Suprapubic skin (tissue), 4 donors: ENCODE measurements at regions not wholly inside any gene's neighbourhood (a gene's known extent, or its start where the extent isn't known, plus 50 kb on each side); places are given as distances from the start of the nearest gene placed in this dataset.

Source experiments
- DNase-seq, 2 donors: peaks; one replicate each; pipeline ENCODE4 v3.0.0-alpha.2; 2019; ENCODE audit warnings: low spot score in 2 of 2
- H3K27ac ChIP-seq: fragments of 200-600 bp; sonication (generic); one replicate; pipeline ENCODE4 v1.5.1; 2019
- H3K27me3 ChIP-seq: fragments of 200-600 bp; sonication (generic); one replicate; pipeline ENCODE4 v1.5.1; 2019
- H3K36me3 ChIP-seq: fragments of 200-600 bp; sonication (generic); one replicate; pipeline ENCODE4 v1.5.1; 2019
- H3K4me1 ChIP-seq: fragments of 200-600 bp; sonication (generic); one replicate; pipeline ENCODE4 v1.5.1; 2019
- H3K4me3 ChIP-seq: fragments of 200-600 bp; sonication (generic); one replicate; pipeline ENCODE4 v1.5.1; 2019; ENCODE audit warnings: mild to moderate bottlenecking
- H3K9me3 ChIP-seq: fragments of 200-600 bp; sonication (generic); one replicate; pipeline ENCODE4 v1.5.1; 2019
- EP300 ChIP-seq: sonication (generic); formaldehyde crosslinking; IDR thresholded peaks from one replicate; pipeline ENCODE4 v1.6.1; 2017; ENCODE audit warnings: antibody characterized with exemption
- POLR2A ChIP-seq, 2 donors: fragments of 450-650 bp; IDR thresholded peaks; one replicate each; pipeline ENCODE4 v1.6.1; 2017; ENCODE audit warnings: antibody characterized with exemption in 2 of 2, mild to moderate bottlenecking in 2 of 2, moderate library complexity in 2 of 2
- POLR2AphosphoS5 ChIP-seq, 3 donors: sonication (generic); formaldehyde crosslinking; IDR thresholded peaks; one replicate each; pipeline ENCODE4 v1.6.1; 2017; ENCODE audit warnings: antibody characterized with exemption in 3 of 3
- WGBS: methylation state at CpG from one replicate; pipeline ENCODE4 v1.1.5; 2018; 5-methylcytosine and 5-hydroxymethylcytosine counted together
- TF ChIP-seq, protein P1 (sequence below), 2 donors: fragments of 200-600 bp in 1 of 2; fragments of 450-650 bp in 1 of 2; sonication (generic) in 1 of 2; IDR thresholded peaks; one replicate each; pipeline ENCODE4 v1.5.1; 2016 to 2019; ENCODE audit warnings: antibody characterized with exemption in 2 of 2, mild to moderate bottlenecking in 1 of 2, moderate library complexity in 1 of 2

DNA sequence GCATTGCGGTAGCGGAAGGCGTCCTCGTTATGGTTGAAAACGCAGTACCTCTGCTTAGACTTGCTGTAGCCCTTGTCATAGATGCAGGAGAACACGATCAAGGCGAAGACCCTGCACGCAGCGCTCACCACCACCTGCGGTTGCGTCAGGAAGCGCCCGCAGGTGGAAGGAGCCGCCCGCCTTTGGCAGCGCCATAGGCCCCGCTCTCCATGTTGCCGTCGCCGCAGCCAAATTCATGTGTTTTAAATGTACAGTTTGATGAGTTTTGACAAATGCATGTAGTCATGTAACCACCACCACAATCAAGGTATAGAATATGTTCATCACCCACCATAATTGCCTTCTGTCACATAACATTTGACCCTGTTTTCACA is 84.9 kb upstream of the CEP78 start:
- no peaks in the 10 kb centered on the region for H3K9me3 ChIP-seq
- no peak overlapping the region for H3K4me3 ChIP-seq
- H3K27ac ChIP-seq, result no peak overlapping the region
- H3K36me3 ChIP-seq, result no peaks in the 10 kb centered on the region
- H3K4me1 ChIP-seq, result no peaks in the 10 kb centered on the region
- TF ChIP-seq POLR2AphosphoS5 (IDR thresholded peaks at IDR 0.05) (no peak), EP300 (no peak), POLR2A (IDR thresholded peaks at IDR 0.05) (no peak)
- TF ChIP-seq, protein P1, sequence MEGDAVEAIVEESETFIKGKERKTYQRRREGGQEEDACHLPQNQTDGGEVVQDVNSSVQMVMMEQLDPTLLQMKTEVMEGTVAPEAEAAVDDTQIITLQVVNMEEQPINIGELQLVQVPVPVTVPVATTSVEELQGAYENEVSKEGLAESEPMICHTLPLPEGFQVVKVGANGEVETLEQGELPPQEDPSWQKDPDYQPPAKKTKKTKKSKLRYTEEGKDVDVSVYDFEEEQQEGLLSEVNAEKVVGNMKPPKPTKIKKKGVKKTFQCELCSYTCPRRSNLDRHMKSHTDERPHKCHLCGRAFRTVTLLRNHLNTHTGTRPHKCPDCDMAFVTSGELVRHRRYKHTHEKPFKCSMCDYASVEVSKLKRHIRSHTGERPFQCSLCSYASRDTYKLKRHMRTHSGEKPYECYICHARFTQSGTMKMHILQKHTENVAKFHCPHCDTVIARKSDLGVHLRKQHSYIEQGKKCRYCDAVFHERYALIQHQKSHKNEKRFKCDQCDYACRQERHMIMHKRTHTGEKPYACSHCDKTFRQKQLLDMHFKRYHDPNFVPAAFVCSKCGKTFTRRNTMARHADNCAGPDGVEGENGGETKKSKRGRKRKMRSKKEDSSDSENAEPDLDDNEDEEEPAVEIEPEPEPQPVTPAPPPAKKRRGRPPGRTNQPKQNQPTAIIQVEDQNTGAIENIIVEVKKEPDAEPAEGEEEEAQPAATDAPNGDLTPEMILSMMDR (IDR thresholded peaks at IDR 0.05), result no peak
- DNase-seq, result no peak
- no peaks in the 10 kb centered on the region for H3K27me3 ChIP-seq
- over 99% methylated on average over 20 of the region's 20 CpGs for WGBS

DNA sequence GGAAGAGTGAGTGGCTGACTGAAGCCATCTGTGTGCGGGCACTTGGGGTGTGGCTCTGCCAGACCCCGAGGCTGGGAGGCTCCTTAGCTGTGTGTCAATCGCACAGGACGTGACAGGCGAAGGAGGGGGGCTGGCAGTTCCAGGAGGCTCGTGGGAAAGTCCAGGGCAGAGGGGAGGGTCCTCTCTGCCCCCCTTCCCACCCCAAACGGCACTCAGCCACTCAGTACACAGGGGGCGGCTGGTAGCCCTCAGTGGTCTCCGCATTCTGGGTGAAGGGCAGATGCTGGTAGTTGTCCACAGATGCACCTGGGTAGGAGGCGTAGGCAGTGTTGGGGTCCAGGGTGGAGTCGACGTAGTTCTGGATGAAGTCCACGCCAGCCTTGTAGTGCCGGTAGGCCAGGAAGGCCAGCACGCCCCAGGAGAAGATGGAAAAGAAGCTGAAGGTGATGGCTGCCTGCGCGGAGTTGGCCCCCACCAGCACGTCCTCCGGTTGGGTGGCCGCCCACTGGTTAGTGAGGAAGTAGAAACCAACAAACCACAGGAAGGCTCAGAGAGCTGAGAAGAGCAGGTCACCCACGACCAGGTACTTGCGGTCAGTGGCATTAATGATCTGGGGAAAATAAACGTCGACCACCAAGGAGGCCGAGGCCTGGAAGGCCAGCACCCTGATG is 85.4 kb upstream of the CEP78 start:
- Histone ChIP-seq H3K27me3 (no peaks in the 10 kb centered on the region), H3K9me3 (no peaks in the 10 kb centered on the region), H3K27ac (no peak overlapping the region), H3K4me1 (no peaks in the 10 kb centered on the region), H3K4me3 (no peak overlapping the region), H3K36me3 (no peaks in the 10 kb centered on the region)
- no peak for DNase-seq
- no peak for TF ChIP-seq EP300
- TF ChIP-seq POLR2A (IDR thresholded peaks at IDR 0.05), result no peak
- TF ChIP-seq, protein P1 (IDR thresholded peaks at IDR 0.05), result no peak
- no peak for TF ChIP-seq POLR2AphosphoS5 (IDR thresholded peaks at IDR 0.05)
- 87% methylated on average over 24 of the region's 25 CpGs for WGBS

DNA sequence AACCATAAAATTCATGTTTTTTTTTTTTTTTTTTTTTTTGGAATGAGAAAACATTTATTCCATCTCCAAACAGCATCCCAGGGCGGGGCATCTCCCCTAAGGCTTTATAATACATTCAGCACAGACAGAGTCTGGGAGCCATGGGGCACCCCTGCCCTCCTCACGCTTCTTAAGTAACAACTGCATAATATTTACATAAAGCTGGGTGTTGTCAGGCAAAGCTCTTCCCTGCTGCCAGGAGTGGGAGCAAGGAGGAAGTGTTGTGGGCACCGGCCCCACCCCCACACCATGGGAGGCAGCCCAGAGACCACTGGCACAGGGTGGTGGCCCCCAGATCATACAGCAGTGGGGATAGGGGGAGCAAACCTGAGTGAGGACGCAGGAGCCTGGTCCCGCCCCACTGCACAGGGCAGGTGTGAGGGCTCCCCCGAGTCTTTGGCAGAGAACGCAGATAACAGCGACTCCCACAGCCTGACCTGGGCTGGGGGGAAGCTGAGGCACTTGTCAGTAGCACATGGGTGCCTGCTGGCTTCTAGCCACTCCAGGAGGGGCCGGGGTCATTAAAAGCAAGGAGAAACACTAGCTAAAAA is 86.1 kb upstream of the CEP78 start:
- Histone ChIP-seq H3K36me3 (no peaks in the 10 kb centered on the region), H3K27me3 (no peaks in the 10 kb centered on the region), H3K9me3 (no peaks in the 10 kb centered on the region), H3K4me3 (no peak overlapping the region), H3K27ac (no peak overlapping the region), H3K4me1 (no peaks in the 10 kb centered on the region)
- TF ChIP-seq, protein P1 (IDR thresholded peaks at IDR 0.05), result no peak
- no peak for TF ChIP-seq POLR2AphosphoS5 (IDR thresholded peaks at IDR 0.05)
- no peak for TF ChIP-seq POLR2A (IDR thresholded peaks at IDR 0.05)
- no peak for TF ChIP-seq EP300
- no peak for DNase-seq
- 80% methylated on average over 8 of the region's 9 CpGs for WGBS

DNA sequence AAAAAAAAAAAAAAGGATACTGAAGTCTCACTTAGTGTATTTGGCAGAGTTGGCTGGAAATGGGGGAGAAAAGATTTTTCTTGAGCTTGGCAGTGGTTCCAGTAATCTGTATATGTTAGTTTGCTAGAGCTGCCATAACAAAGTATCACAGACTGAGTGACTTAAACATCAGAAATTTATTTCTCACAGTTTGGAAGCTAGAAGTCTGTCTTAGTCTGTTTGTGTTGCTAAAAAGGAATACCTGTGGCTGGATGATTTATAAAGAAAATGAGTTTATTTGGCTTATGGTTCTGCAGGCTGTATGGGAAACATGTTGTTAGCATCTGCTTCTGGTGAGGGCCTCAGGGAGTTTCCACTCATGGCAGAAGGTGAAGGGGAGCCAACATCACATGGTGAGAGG is 89.6 kb upstream of the CEP78 start:
- H3K9me3 ChIP-seq, result no peaks in the 10 kb centered on the region
- TF ChIP-seq EP300, result no peak
- TF ChIP-seq POLR2AphosphoS5 (IDR thresholded peaks at IDR 0.05), result no peak
- TF ChIP-seq, protein P1 (IDR thresholded peaks at IDR 0.05), result no peak
- no peak for TF ChIP-seq POLR2A (IDR thresholded peaks at IDR 0.05)
- H3K36me3 ChIP-seq, result no peaks in the 10 kb centered on the region
- no peak for DNase-seq
- H3K27ac ChIP-seq, result no peak overlapping the region
- H3K4me3 ChIP-seq, result no peak overlapping the region
- H3K4me1 ChIP-seq, result no peaks in the 10 kb centered on the region
- no peaks in the 10 kb centered on the region for H3K27me3 ChIP-seq

DNA sequence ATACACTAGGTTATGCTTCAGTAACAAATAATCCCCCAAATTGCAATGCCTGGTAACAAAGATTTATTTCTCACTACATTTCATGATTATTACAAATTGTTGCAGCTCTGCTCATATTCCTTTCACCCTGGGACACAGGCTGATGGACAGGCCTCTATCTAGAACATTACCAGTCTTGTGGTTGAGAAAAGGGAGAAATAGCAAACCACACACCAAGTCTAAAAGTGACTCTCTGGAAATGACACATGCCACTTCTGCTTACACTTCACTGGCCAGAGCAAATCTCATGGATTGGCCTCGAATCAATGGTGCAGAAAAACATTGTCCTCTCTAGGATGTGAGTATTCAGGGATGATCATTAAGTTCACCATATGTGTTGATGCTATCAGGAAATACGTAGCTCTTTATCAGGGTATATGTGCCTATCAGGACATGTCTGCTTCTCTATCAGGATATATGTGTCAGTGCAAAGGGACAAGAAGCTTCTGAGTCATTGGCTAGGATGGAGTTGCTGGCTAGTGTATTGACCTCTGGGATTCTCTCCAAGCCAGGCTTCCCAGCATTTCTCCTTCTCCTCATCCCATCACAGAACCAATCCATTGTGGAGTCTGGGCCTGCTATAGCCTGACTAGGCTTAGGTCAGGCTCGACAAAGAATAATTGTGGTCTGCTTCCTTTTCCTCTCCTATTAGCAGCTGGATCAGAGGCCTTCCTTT is 91.1 kb upstream of the CEP78 start:
- no peak for DNase-seq
- Histone ChIP-seq H3K36me3 (no peaks in the 10 kb centered on the region), H3K4me3 (no peak overlapping the region), H3K4me1 (no peaks in the 10 kb centered on the region), H3K27ac (no peak overlapping the region), H3K9me3 (no peaks in the 10 kb centered on the region), H3K27me3 (no peaks in the 10 kb centered on the region)
- TF ChIP-seq, protein P1 (IDR thresholded peaks at IDR 0.05), result no peak
- no peak for TF ChIP-seq POLR2A (IDR thresholded peaks at IDR 0.05)
- no peak for TF ChIP-seq POLR2AphosphoS5 (IDR thresholded peaks at IDR 0.05)
- no peak for TF ChIP-seq EP300
- 67% methylated on average over 3 of the region's 3 CpGs for WGBS
